ENCODE measurements at regions not wholly inside any gene's neighbourhood (a gene's known extent, or its start where the extent isn't known, plus 50 kb on each side); places are given as distances from the start of the nearest gene placed in this dataset.

DNA sequence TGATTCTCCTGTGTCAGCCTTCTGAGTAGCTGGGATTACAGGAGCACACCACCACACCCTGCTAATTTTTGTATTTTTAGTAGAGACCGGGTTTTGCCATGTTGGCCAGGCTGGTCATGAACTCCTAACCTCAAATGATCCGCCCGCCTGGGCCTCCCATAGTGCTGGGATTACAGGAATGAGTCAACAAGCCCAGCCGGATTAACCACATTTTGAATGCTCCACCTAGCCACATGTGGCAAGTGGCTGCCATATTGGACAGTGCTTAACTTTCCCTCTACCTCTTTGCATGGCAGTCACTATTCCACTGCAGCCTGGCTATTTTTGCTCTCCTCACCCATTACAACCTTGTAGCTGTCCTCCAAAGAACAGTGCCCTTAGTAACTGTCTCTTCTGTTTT, 160.1 kb downstream of the GATA3 start:
- TF ChIP-seq, protein P1, sequence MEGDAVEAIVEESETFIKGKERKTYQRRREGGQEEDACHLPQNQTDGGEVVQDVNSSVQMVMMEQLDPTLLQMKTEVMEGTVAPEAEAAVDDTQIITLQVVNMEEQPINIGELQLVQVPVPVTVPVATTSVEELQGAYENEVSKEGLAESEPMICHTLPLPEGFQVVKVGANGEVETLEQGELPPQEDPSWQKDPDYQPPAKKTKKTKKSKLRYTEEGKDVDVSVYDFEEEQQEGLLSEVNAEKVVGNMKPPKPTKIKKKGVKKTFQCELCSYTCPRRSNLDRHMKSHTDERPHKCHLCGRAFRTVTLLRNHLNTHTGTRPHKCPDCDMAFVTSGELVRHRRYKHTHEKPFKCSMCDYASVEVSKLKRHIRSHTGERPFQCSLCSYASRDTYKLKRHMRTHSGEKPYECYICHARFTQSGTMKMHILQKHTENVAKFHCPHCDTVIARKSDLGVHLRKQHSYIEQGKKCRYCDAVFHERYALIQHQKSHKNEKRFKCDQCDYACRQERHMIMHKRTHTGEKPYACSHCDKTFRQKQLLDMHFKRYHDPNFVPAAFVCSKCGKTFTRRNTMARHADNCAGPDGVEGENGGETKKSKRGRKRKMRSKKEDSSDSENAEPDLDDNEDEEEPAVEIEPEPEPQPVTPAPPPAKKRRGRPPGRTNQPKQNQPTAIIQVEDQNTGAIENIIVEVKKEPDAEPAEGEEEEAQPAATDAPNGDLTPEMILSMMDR (IDR thresholded peaks at IDR 0.05): no peak
- no peak for TF ChIP-seq POLR2A (IDR thresholded peaks at IDR 0.05)
